ENCODE measurements at regions not wholly inside any gene's neighbourhood (a gene's known extent, or its start where the extent isn't known, plus 50 kb on each side); places are given as distances from the start of the nearest gene placed in this dataset.

DNA sequence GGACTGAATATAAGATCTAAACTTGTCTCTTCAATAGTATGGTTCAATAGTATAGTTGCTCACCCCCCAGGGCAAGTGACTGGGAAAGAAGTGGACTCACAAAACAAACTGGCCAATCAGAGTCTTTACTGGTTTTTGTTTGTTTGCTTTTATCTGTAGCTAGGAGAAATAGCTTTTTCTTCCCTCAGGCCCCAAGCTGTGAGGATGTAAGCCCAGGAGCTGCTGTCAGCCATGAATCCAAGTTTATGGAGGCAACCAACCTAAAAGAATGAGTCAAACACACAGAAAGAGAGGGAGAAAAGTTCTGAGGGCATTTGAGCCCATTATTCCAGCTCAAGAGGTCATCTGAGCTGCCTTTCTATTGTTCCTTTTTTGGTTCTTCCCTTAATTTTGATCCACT is 375.3 kb downstream of the BCAT1 start:
- TF ChIP-seq EZH2phosphoT487 (conservative IDR thresholded peaks at IDR 0.05; ENCODE audit: low read length) = no peak
- TF ChIP-seq, protein P1, sequence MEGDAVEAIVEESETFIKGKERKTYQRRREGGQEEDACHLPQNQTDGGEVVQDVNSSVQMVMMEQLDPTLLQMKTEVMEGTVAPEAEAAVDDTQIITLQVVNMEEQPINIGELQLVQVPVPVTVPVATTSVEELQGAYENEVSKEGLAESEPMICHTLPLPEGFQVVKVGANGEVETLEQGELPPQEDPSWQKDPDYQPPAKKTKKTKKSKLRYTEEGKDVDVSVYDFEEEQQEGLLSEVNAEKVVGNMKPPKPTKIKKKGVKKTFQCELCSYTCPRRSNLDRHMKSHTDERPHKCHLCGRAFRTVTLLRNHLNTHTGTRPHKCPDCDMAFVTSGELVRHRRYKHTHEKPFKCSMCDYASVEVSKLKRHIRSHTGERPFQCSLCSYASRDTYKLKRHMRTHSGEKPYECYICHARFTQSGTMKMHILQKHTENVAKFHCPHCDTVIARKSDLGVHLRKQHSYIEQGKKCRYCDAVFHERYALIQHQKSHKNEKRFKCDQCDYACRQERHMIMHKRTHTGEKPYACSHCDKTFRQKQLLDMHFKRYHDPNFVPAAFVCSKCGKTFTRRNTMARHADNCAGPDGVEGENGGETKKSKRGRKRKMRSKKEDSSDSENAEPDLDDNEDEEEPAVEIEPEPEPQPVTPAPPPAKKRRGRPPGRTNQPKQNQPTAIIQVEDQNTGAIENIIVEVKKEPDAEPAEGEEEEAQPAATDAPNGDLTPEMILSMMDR (IDR thresholded peaks at IDR 0.05; ENCODE audit: insufficient read depth, low read length, poor library complexity, severe bottlenecking) = no peak
